ENCODE measurements at regions not wholly inside any gene's neighbourhood (a gene's known extent, or its start where the extent isn't known, plus 50 kb on each side); places are given as distances from the start of the nearest gene placed in this dataset.

GRCh38 chr2:65518751-65519150, 86.4 kb upstream of the SPRED2 start:
- TF ChIP-seq POLR2A (IDR thresholded peaks at IDR 0.05) (no peak), CTCF (IDR thresholded peaks at IDR 0.05) (no peak), EP300 (IDR thresholded peaks at IDR 0.05) (no peak)

All from suprapubic skin (tissue), 3 donors.